Muscle of leg (tissue), 3 donors: ENCODE measurements at regions not wholly inside any gene's neighbourhood (a gene's known extent, or its start where the extent isn't known, plus 50 kb on each side); places are given as distances from the start of the nearest gene placed in this dataset.
"Not testable (repeated sequence)": the region's sequence is repeated elsewhere in the genome, so short reads cannot be mapped to it uniquely, and the experiment has no call there.

ENCODE experiments used
- DNase-seq: peaks from one replicate; pipeline ENCODE4 v3.0.0; 2013
- H3K27ac ChIP-seq: one replicate; pipeline ENCODE4 v1.5.1; 2013; ENCODE audit warnings: mild to moderate bottlenecking, low read length, control low read depth
- H3K27me3 ChIP-seq: one replicate; pipeline ENCODE4 v1.6.1; 2013; ENCODE audit warnings: low read length; ENCODE audit not compliant: control insufficient read depth, insufficient read depth
- H3K36me3 ChIP-seq: one replicate; pipeline ENCODE4 v1.6.1; 2013; ENCODE audit warnings: low read length; ENCODE audit not compliant: control insufficient read depth, insufficient read depth
- H3K4me1 ChIP-seq: one replicate; pipeline ENCODE4 v1.6.1; 2013; ENCODE audit warnings: low read length; ENCODE audit not compliant: control insufficient read depth, insufficient read depth
- H3K4me3 ChIP-seq: one replicate; pipeline ENCODE4 v1.5.1; 2013; ENCODE audit warnings: low read length, control low read depth
- H3K9me3 ChIP-seq: replicated peaks from 2 replicates; pipeline ENCODE4 v1.6.1; 2013; ENCODE audit warnings: low read depth, low read length; ENCODE audit not compliant: control insufficient read depth
- WGBS: methylation state at CpG from one replicate; pipeline ENCODE4 v1.1.5; 2013; ENCODE audit warnings: missing lambda C conversion rate; ENCODE audit not compliant: insufficient coverage; 5-methylcytosine and 5-hydroxymethylcytosine counted together

DNA sequence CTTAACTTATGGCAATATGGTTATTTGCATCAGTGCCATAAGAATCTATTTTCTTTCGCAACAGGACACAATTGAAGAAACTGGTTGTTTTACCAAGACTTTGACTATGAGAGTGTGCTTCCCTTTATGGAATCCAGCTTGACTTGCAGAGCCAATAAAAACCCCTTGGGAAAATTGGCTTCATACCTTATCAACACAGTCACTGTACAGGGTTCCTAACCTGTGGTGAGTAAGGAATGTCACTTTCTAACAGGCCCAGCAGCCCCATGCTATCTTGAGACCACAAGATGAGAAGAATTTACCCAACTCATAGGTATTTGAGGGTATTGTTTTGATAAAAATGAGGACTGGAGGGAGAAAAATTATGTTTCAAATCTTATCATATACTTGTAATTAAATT, 418.5 kb upstream of the MAP2 start:
- no peak overlapping the region for H3K4me3 ChIP-seq
- no peak overlapping the region for H3K27ac ChIP-seq
- peaks cover 9% of the 10 kb centered on the region for H3K9me3 ChIP-seq
- no peak for DNase-seq
- H3K4me1 ChIP-seq: no peaks in the 10 kb centered on the region
- WGBS: no CpG with 5 or more reads among the region's 1 CpG
- H3K36me3 ChIP-seq: no peaks in the 10 kb centered on the region
- H3K27me3 ChIP-seq: no peaks in the 10 kb centered on the region

DNA sequence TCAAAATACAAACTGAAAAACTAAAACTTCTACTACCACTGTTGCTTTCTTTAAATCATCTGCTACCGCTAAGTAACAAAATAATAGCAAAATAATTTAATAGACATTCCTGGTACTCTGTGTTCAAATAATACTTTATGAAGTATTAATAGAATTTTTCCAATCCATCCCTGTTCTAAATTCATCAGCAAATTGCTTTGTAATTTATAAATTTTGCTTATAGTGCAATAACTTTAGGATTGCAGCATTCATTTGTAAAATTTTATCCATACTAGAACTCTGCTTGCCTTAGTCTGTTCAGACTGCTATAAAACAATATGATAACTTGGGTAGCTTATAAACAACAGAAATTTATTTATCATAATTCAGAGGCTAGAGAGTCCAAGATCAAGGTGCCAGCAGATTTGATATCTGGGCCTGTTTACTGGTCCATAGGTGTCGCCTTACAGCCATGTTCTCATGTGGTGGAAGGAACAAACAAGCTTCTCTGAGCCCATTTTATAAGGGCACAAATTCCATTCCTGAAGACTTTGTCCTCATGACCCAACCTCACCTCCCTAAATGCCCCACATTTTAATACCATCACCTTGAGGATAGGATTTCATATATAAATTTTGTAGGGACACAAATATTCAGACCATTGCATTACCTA, 415.1 kb upstream of the MAP2 start:
- peaks cover 9% of the 10 kb centered on the region for H3K9me3 ChIP-seq
- H3K27ac ChIP-seq: no peak overlapping the region
- H3K4me1 ChIP-seq: no peaks in the 10 kb centered on the region
- H3K27me3 ChIP-seq: no peaks in the 10 kb centered on the region
- no peak for DNase-seq
- no peaks in the 10 kb centered on the region for H3K36me3 ChIP-seq
- WGBS: 60% methylated on average over 1 of the region's 2 CpGs
- H3K4me3 ChIP-seq: no peak overlapping the region

DNA sequence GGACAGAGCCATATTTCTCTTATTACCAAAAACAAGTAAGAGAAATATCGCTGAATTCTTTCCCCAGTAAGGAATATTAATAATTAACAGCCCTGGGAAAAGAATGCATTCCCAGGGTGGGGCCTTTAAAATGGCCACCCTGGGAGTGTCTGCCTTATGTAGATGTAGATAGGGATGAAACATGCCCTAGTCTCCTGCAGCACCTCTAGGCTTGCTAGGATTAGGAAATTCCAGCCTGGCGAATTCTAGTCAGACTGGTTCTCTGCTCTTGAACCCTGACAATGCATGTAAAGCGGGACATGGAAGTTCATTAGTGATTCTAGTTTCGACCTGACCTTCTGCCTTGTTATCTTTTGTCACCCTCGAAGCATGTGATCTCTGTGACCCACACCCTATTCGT, 405.2 kb upstream of the MAP2 start:
- not testable (repeated sequence) for H3K4me3 ChIP-seq, H3K27ac ChIP-seq, H3K27me3 ChIP-seq, H3K4me1 ChIP-seq, H3K36me3 ChIP-seq, H3K9me3 ChIP-seq, DNase-seq
- WGBS: 79% methylated on average over 5 of the region's 6 CpGs

DNA sequence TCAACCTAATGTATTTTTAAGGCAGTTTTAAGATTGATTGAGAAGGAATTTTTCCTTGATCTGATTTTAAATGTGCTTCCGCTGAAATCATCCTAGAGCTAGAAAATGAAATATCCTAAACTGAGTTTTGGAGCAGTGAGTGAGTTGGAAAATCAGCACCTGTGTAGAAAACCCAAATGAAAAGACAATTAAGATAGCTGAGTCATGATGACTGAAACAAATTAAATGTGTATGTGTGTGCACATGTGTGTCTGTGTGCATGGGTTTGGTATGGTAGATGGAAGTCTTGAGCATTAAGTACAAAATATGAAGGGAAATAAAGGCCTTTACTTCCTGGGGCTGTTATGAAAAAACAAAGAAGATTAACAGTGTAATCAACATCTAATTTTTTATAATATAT, 394.6 kb upstream of the MAP2 start:
- no CpG with 5 or more reads among the region's 1 CpG for WGBS
- Histone ChIP-seq H3K27ac (no peak overlapping the region), H3K4me3 (no peak overlapping the region), H3K27me3 (no peaks in the 10 kb centered on the region), H3K36me3 (no peaks in the 10 kb centered on the region), H3K9me3 (no peaks in the 10 kb centered on the region), H3K4me1 (no peaks in the 10 kb centered on the region)
- no peak for DNase-seq

DNA sequence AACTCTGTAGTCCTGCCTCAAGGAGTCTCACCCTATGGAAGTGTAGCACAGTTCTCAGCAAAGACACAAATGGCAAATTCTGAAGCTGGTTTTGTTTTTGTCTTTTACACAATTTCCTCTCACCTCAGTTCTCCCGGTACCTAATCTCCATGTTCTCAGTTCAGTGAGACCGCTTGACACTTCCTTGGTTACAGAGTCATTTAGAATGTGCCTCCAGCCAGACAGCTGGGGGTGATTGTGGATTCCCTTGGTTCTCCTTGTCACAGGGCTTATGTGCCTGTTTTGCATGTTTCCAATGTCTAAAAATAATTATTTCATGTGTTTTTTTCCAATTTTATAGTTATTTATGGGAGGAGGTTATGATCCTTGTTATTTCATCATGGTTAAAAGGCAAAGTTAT, 379.5 kb upstream of the MAP2 start:
- DNase-seq: no peak
- Histone ChIP-seq H3K27ac (no peak overlapping the region), H3K9me3 (no peaks in the 10 kb centered on the region), H3K4me1 (no peaks in the 10 kb centered on the region), H3K27me3 (no peaks in the 10 kb centered on the region), H3K4me3 (no peak overlapping the region), H3K36me3 (no peaks in the 10 kb centered on the region)
- no CpG with 5 or more reads among the region's 2 CpGs for WGBS

DNA sequence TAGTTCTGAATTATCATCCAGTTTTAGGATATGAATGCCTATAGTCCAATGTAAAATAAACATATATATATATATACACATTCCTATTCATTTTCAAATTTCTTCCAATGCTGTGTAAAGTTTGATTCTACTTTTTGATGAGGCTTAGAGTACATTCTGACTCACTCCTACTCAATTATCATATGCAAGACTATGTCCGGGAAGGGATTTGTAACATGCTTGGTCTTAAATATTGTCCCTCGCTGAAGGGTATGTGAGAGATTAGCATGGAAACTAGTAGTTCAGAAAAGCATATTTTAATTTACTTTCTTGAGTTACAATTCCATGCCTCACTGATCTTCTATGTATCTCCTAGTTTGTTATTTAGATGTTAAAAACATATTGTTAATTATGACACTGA, 377.7 kb upstream of the MAP2 start:
- H3K27me3 ChIP-seq: no peaks in the 10 kb centered on the region
- DNase-seq: no peak
- H3K27ac ChIP-seq: no peak overlapping the region
- no CpG with 5 or more reads among the region's 2 CpGs for WGBS
- H3K36me3 ChIP-seq: no peaks in the 10 kb centered on the region
- no peak overlapping the region for H3K4me3 ChIP-seq
- H3K9me3 ChIP-seq: no peaks in the 10 kb centered on the region
- H3K4me1 ChIP-seq: no peaks in the 10 kb centered on the region

DNA sequence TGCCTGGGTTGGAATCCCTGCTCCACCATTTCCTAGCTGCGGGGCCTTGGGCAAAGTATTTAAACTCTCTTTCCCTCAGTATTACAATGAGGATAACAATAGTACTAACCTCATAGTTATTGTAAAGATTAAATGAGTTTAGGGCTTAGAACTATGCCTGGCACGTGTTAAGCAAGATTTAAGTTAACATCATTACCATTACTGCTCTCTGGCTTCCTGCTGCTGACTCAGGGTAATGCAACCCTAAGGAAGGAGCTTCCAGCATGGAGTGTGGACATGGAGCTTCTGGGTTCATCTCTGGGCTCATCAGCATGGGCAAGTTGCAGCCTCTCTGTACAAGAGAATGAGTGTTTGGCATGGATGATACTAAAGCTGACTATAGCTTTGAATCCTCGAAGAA, 374.2 kb upstream of the MAP2 start:
- no peaks in the 10 kb centered on the region for H3K27me3 ChIP-seq
- no peaks in the 10 kb centered on the region for H3K36me3 ChIP-seq
- no peaks in the 10 kb centered on the region for H3K9me3 ChIP-seq
- no peak overlapping the region for H3K27ac ChIP-seq
- no CpG with 5 or more reads among the region's 3 CpGs for WGBS
- no peak overlapping the region for H3K4me3 ChIP-seq
- no peak for DNase-seq
- H3K4me1 ChIP-seq: no peaks in the 10 kb centered on the region

DNA sequence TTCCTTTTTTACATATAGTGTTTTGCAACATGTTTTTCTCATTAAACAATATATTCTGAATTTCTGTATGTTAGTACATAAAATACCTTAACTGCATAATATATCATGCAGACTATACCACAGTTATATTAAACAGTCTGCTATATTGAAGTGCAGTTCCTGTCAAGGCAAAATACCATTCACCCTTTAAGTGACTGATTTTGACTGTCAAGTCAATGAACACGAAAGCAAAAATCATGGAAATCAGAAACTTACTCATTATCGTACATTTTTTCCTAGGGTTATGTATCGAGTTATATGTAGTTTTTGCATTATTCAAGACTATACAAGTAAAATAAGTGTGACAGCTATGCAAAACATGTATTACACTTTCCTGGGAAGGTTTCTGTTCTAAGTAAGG, 361.6 kb upstream of the MAP2 start:
- no CpG with 5 or more reads among the region's 3 CpGs for WGBS
- no peaks in the 10 kb centered on the region for H3K9me3 ChIP-seq
- no peaks in the 10 kb centered on the region for H3K27me3 ChIP-seq
- H3K4me1 ChIP-seq: no peaks in the 10 kb centered on the region
- no peaks in the 10 kb centered on the region for H3K36me3 ChIP-seq
- no peak overlapping the region for H3K27ac ChIP-seq
- H3K4me3 ChIP-seq: no peak overlapping the region
- no peak for DNase-seq

DNA sequence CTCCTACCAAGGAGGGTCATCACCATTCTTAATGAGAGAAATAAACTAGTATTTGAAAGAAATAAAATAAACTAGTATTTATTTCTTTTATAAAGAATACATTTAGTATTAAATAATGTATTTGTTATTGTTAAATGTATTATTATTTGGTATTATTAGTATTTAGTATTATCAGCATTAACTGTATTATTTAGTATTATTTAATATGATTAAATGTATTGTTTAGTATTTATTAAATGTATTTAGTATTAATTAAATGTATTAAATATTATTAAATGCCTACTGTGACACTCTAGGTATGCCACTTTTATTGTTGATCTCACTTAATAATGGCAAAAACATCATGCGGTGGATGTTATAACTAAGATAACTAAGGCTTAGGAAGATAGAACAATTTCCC, 353.6 kb upstream of the MAP2 start:
- H3K36me3 ChIP-seq: no peaks in the 10 kb centered on the region
- H3K9me3 ChIP-seq: no peaks in the 10 kb centered on the region
- WGBS: no CpG with 5 or more reads among the region's 1 CpG

DNA sequence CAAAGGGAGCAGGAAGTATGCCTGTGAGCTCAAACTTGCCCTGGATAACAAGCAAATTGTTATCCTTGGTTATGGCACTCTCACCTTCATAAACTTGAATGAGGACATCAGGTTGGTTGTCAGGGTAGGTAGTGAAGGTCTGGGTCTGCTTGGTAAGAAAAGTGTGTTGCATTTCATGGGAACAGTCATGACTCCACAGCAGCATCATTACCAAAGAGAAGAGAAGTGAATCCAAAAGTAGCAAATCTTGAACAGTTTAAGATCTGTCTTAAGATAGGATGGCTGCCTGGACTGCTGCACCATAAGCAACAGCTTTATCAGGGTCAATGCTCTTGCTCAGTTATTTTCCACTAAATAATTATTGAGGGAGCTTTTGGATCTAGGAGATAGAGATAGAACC, 350.7 kb upstream of the MAP2 start:
- no peaks in the 10 kb centered on the region for H3K4me1 ChIP-seq
- H3K27me3 ChIP-seq: no peaks in the 10 kb centered on the region
- no peaks in the 10 kb centered on the region for H3K36me3 ChIP-seq
- DNase-seq: no peak
- H3K9me3 ChIP-seq: no peaks in the 10 kb centered on the region
- no peak overlapping the region for H3K4me3 ChIP-seq
- H3K27ac ChIP-seq: no peak overlapping the region

More for the DNA sequence above, 353.6 kb upstream of the MAP2 start:
- no peak overlapping the region for H3K4me3 ChIP-seq
- no peak for DNase-seq
- H3K4me1 ChIP-seq: no peaks in the 10 kb centered on the region
- H3K27me3 ChIP-seq: no peaks in the 10 kb centered on the region
- no peak overlapping the region for H3K27ac ChIP-seq

DNA sequence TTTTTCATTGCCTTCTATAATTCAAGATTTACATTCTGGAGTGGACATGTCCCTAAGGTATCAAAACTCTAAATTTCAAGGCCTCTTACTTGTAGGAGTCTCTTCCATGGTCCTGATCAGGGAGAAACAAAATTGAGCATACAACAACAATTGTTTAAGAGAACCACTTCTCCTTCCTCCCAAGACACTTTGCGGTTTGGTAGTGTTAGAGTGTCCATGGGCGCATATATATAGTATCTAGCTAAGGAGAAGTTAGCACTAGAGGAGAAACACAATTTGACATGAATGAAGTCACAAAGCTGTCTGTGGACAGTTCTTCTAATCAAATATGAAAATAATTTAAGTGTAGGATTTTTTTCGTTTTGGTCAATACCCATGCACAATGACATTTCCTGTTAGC, 349.1 kb upstream of the MAP2 start:
- WGBS: no CpG with 5 or more reads among the region's 3 CpGs
- DNase-seq: peak; percentile 29

More for the DNA sequence above, 349.1 kb upstream of the MAP2 start:
- Histone ChIP-seq H3K4me3 (no peak overlapping the region), H3K4me1 (no peaks in the 10 kb centered on the region), H3K9me3 (no peaks in the 10 kb centered on the region), H3K27ac (no peak overlapping the region), H3K36me3 (no peaks in the 10 kb centered on the region), H3K27me3 (no peaks in the 10 kb centered on the region)
